ENCODE measurements at regions not wholly inside any gene's neighbourhood (a gene's known extent, or its start where the extent isn't known, plus 50 kb on each side); places are given as distances from the start of the nearest gene placed in this dataset.
"Not testable (repeated sequence)": the region's sequence is repeated elsewhere in the genome, so short reads cannot be mapped to it uniquely, and the experiment has no call there.

DNA sequence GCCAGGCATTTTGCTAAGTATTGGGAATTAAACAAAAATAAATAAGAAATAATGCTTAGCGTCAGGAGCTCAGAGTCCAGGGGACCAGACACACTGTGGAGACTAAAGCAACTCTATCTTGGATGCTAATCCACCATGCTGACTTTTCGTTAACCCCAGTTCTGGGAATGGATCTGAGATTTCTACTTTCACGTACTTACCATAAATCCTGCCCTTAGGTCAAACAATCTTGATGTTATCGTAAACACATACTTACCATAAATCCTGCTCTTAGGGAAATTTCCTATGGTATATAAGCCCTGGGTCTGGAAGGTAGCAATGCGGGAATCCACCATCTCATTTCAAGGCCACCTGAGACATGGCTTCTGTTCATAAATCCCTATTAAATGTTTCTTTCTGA is 204.5 kb upstream of the IGFBP7 start:
- TF ChIP-seq, protein P1, sequence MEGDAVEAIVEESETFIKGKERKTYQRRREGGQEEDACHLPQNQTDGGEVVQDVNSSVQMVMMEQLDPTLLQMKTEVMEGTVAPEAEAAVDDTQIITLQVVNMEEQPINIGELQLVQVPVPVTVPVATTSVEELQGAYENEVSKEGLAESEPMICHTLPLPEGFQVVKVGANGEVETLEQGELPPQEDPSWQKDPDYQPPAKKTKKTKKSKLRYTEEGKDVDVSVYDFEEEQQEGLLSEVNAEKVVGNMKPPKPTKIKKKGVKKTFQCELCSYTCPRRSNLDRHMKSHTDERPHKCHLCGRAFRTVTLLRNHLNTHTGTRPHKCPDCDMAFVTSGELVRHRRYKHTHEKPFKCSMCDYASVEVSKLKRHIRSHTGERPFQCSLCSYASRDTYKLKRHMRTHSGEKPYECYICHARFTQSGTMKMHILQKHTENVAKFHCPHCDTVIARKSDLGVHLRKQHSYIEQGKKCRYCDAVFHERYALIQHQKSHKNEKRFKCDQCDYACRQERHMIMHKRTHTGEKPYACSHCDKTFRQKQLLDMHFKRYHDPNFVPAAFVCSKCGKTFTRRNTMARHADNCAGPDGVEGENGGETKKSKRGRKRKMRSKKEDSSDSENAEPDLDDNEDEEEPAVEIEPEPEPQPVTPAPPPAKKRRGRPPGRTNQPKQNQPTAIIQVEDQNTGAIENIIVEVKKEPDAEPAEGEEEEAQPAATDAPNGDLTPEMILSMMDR (conservative IDR thresholded peaks at IDR 0.05; ENCODE audit: low read depth, low read length) = no peak
- DNase-seq (ENCODE audit: low read depth) = no peak
- H3K4me3 ChIP-seq (ENCODE audit: low read depth, low read length) = no peak overlapping the region

DNA sequence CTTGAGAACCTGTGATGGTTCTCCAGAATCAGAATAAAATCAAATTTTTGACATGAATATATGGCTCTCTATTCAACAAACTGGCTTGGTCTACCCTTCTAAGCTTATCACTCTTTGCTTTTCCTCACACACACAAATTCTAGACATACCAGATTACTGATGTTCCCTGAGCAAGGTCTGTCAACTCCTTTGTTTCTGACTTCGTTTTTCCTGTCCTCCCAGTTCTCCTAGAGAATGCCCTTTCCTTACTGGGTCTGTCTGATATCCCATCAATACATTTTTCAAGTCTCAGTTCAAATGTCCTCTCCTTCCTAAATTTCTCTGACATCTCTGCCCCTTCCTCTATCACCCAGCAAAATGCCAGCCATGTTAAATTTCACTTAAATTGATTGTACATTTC is 202.1 kb upstream of the IGFBP7 start:
- DNase-seq (ENCODE audit: low read depth) = no peak
- TF ChIP-seq, protein P1 (conservative IDR thresholded peaks at IDR 0.05; ENCODE audit: low read depth, low read length) = no peak
- no peak overlapping the region for H3K4me3 ChIP-seq (ENCODE audit: low read depth, low read length)

DNA sequence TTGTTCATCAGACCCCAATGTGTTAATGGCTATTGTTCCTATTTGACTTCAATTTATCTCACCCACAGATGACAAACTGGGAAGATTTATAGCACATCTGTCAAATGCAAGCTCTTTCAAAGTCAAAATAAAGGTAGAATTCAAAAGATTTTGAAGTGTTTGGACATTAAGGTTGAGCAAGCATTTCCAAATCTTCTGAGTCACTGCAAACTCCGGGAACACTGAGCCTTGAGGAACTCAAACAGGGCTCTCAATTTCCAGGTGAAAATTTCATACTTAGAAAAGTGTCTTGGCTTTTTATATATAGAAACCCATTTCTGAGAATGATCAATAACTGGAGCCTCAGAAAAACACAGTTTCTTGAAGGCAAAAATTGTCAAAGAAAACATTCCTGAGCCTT is 199.5 kb upstream of the IGFBP7 start:
- DNase-seq (ENCODE audit: low read depth) = no peak
- no peak overlapping the region for H3K4me3 ChIP-seq (ENCODE audit: low read depth, low read length)
- TF ChIP-seq, protein P1 (conservative IDR thresholded peaks at IDR 0.05; ENCODE audit: low read depth, low read length) = no peak

DNA sequence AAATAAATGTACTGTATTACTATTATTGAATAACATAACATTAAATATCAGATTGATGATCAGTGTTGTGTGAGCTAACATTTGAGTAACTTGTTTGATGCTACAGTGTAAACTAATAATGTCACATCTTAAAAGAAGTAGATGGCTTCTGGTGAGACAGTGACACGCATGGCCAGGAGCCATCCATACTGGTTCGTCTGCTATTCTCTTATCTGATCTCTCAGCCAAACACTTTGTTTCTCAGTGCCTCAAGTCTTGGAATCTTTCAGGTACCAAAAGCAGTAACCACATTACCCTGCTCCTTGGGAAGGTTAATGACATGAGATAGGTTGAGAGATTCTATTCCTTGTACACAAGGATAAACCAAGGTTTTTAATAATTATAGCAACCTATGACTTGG is 198.1 kb upstream of the IGFBP7 start:
- DNase-seq (ENCODE audit: low read depth) = no peak
- TF ChIP-seq, protein P1 (conservative IDR thresholded peaks at IDR 0.05; ENCODE audit: low read depth, low read length) = no peak

DNA sequence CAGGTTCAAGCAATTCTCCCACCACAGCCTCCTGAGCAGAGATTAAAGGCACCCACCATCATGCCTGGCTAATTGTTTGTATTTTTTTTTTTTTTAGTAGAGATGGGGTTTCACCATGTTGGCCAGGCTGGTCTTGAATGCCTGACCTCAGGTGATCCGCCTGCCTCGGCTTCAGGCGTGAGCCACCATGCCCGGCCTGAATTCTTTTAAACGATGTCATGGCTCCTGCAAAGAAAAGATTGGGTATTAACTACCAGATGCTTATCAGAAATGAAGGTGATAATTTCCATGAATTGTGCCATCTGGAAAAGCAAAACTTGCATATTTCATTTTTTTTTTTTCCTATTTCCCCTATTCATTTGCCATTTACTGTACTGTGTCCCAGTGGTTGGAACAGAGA is 195.7 kb upstream of the IGFBP7 start:
- TF ChIP-seq, protein P1 (conservative IDR thresholded peaks at IDR 0.05; ENCODE audit: low read depth, low read length) = no peak
- no peak overlapping the region for H3K4me3 ChIP-seq (ENCODE audit: low read depth, low read length)
- no peak for DNase-seq (ENCODE audit: low read depth)

More for the DNA sequence above, 198.1 kb upstream of the IGFBP7 start:
- no peak overlapping the region for H3K4me3 ChIP-seq (ENCODE audit: low read depth, low read length)

DNA sequence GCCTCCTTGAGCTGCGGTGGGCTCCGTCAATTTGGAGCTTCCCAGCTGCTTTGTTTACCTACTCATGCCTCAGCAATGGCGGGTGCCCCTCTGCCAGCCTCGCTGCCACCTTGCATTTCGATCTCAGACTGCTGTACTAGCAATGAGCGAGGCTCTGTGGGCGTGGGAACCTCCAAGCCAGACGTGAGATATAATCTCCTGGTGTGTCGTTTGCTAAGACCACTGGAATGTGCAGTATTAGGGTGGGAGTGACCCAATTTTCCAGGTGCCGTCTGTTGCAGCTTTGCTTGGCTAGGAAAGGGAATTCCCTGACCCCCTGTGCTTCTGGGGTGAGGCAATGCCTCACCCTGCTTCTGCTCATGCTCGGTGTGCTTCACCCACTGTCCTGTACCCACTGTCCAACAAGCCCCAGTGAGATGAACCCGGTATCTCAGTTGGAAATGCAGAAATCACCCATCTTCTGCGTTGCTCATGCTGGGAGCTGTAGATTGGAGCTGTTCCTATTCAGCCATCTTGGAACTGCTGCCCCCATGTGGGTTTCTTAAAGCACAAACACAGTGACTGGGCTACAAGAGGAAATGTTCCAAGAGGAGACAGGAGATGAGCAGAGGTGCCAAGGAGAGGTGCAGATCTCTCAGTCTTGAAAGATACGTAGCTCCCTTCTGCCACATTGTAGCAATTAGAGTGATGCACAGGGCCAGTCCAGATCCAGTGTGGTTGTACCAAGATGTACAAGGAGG is 193.0 kb upstream of the IGFBP7 start:
- DNase-seq (ENCODE audit: low read depth) = peak; percentile 6
- TF ChIP-seq, protein P1 (conservative IDR thresholded peaks at IDR 0.05; ENCODE audit: low read depth, low read length) = peak; percentile 12
- no peak overlapping the region for H3K4me3 ChIP-seq (ENCODE audit: low read depth, low read length)

DNA sequence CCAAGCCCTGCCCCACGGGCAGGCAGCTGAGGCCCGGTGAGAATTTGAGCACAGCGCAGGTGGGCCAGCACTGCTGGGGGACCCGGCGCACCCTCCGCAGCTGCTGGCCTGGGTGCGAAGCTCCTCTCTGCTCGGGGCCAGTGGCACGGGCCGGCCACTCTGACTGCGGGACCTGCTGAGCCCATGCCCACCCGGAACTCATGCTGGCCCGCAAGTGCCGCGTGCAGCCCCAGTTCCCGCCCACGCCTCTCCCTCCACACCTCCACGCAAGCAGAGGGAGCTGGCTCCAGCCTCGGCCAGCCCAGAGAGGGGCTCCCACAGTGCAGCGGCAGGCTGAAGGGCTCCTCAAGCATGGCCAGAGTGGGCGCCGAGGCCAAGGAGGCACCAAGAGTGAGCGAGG is 190.1 kb upstream of the IGFBP7 start:
- H3K4me3 ChIP-seq (ENCODE audit: low read depth, low read length); DNase-seq (ENCODE audit: low read depth): not testable (repeated sequence)
